ENCODE measurements at regions not wholly inside any gene's neighbourhood (a gene's known extent, or its start where the extent isn't known, plus 50 kb on each side); places are given as distances from the start of the nearest gene placed in this dataset.

DNA sequence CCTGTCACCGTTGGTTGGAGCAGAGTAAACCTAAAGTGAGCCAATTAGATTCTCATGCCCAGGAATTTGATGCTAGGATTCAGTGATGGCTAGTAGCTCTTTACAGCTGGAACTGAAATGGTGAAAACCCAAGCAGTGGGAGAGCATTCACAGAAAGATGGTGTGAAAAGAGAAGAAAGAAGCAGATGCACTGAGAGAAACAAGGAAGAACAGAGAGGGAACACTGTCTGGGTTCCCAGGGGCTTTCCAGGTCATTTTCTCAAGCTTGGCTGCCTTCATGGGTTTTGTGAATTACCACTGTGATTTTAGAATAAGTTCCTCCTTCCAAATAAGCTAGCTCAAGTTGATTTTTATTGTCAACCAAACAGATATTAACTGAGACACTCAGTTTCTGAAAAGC, 104.1 kb upstream of the AKIRIN2 start:
- Histone ChIP-seq H4K20me1 (ENCODE audit: insufficient read depth, low read depth, low read length) (no peaks in the 10 kb centered on the region), H3K9ac (ENCODE audit: low read length) (no peak overlapping the region), H2AFZ (ENCODE audit: low read length) (no peak overlapping the region), H3K4me2 (ENCODE audit: low read depth, low read length, poor library complexity, severe bottlenecking) (no peak overlapping the region), H3K4me3 (ENCODE audit: low read length) (no peak overlapping the region), H3K36me3 (ENCODE audit: insufficient read depth, low read length) (no peaks in the 10 kb centered on the region), H3K79me2 (ENCODE audit: low read length) (no peaks in the 10 kb centered on the region), H3K4me1 (ENCODE audit: low read length) (peaks cover 4% of the 10 kb centered on the region), H3K9me3 (ENCODE audit: low read length) (no peaks in the 10 kb centered on the region), H3K27me3 (ENCODE audit: low read length) (no peaks in the 10 kb centered on the region), H3K9me2 (replicated peaks; ENCODE audit: insufficient read depth, low read length) (no peaks in the 10 kb centered on the region), H3K27ac (ENCODE audit: low read length) (no peak overlapping the region)
- DNase-seq: no peak

DNA sequence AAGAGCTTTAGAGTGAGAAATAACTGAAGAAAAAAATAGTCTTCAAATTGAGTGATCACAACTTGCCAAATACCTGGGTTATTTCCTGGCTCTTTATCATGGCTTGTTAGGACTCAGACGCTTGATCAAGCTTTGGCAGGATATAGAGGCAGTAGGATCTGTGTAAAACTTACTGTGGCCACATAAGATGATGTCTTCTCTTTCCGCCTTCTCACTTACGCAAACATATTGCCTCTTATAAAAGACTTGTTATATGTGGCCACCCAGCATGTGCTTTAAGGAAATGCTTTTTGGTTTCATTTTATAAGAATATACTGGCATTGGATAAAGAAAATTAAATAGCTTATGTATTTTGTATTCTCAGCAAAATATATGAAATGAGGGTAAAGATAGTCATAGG, 101.8 kb upstream of the AKIRIN2 start:
- Histone ChIP-seq H3K27ac (ENCODE audit: low read length) (no peak overlapping the region), H3K36me3 (ENCODE audit: insufficient read depth, low read length) (no peaks in the 10 kb centered on the region), H3K9me2 (replicated peaks; ENCODE audit: insufficient read depth, low read length) (no peaks in the 10 kb centered on the region), H2AFZ (ENCODE audit: low read length) (no peak overlapping the region), H3K4me3 (ENCODE audit: low read length) (no peak overlapping the region), H4K20me1 (ENCODE audit: insufficient read depth, low read depth, low read length) (no peaks in the 10 kb centered on the region), H3K4me1 (ENCODE audit: low read length) (peaks cover 17% of the 10 kb centered on the region), H3K4me2 (ENCODE audit: low read depth, low read length, poor library complexity, severe bottlenecking) (no peak overlapping the region), H3K79me2 (ENCODE audit: low read length) (no peaks in the 10 kb centered on the region), H3K9me3 (ENCODE audit: low read length) (no peaks in the 10 kb centered on the region), H3K9ac (ENCODE audit: low read length) (no peak overlapping the region), H3K27me3 (ENCODE audit: low read length) (no peaks in the 10 kb centered on the region)
- no peak for DNase-seq

DNA sequence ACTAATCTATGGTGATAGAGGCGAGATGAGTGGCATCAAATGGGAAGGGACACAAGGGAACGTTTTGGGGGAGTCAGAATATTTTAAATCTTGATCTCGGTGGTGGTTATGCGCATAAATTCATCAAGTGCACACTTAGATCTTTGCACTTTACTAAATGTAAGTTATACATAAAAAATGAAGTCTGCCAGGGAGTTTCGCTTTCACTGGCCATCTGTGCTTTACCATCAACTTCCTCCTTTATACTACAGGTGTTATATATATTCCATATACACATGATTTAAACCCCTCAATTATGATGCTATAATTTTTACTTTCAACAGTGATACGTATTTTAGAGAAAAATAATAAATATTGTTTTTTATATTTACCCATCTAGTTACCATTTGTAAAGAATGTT, 97.6 kb upstream of the AKIRIN2 start:
- peak overlapping the region; percentile 56 for H3K4me2 ChIP-seq (ENCODE audit: low read depth, low read length, poor library complexity, severe bottlenecking)
- H3K4me1 ChIP-seq (ENCODE audit: low read length): peaks cover 29% of the 10 kb centered on the region
- 0 out of 2 replicates have a peak overlapping the region, but pooled peaks have one; percentile 31 for H3K27ac ChIP-seq (ENCODE audit: low read length)

DNA sequence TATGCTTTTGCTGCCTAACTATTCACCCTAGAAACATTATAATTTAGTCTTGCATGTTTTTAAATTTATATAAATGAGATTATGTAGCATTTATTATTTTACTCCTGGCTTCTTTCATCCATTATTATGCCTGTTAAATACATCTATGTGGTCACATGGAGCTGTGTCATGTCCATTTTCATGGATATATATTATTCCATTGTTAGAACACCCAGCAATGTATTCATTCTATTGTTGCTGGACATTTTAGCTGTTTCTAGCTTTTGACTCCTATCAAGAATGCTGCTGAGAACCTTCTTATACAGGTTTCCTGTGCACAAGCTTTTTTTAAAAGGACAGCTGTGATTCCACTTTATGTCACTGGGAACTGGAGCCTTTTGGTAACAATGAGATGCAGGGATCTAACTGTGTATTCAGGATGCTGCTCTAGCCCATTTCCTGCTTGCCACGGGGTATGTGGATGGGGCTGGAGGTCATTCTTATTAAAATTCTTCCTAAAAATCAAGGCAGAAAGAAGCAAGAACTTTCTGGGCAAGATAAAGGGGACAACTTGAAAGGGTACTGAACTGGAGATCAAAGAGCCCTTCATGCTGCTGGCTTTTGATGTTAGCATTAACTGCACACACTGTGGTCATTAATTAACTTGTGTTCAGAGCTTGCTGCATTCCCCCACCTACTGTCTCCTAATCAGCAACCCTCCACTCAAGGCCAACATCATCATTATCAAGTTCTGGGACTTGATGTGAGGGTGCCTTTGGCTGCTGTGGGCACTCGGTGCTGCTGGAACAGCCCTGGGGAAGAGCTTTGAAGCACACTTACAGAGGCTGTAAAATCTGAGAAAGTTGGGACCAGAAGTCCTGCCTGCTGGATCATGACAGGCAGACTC, 96.6 kb upstream of the AKIRIN2 start:
- Histone ChIP-seq H3K4me2 (ENCODE audit: low read depth, low read length, poor library complexity, severe bottlenecking) (peak overlapping the region; percentile 56), H3K4me1 (ENCODE audit: low read length) (peaks cover 29% of the 10 kb centered on the region), H3K27me3 (ENCODE audit: low read length) (no peaks in the 10 kb centered on the region), H3K9me3 (ENCODE audit: low read length) (no peaks in the 10 kb centered on the region), H3K79me2 (ENCODE audit: low read length) (no peaks in the 10 kb centered on the region), H3K27ac (ENCODE audit: low read length) (no peak overlapping the region), H3K4me3 (ENCODE audit: low read length) (no peak overlapping the region), H2AFZ (ENCODE audit: low read length) (peak overlapping the region; percentile 5; the same call in 1 of the 2 replicates), H3K9ac (ENCODE audit: low read length) (no peak overlapping the region), H4K20me1 (ENCODE audit: insufficient read depth, low read depth, low read length) (no peaks in the 10 kb centered on the region), H3K36me3 (ENCODE audit: insufficient read depth, low read length) (no peaks in the 10 kb centered on the region), H3K9me2 (replicated peaks; ENCODE audit: insufficient read depth, low read length) (no peaks in the 10 kb centered on the region)
- DNase-seq: no peak

More for the DNA sequence above, 97.6 kb upstream of the AKIRIN2 start:
- no peaks in the 10 kb centered on the region for H3K9me3 ChIP-seq (ENCODE audit: low read length)
- H4K20me1 ChIP-seq (ENCODE audit: insufficient read depth, low read depth, low read length): no peaks in the 10 kb centered on the region
- H2AFZ ChIP-seq (ENCODE audit: low read length): no peak overlapping the region
- DNase-seq: peak; percentile 56
- H3K4me3 ChIP-seq (ENCODE audit: low read length): peak overlapping the region; percentile 41
- no peak overlapping the region for H3K9ac ChIP-seq (ENCODE audit: low read length)
- H3K79me2 ChIP-seq (ENCODE audit: low read length): no peaks in the 10 kb centered on the region
- no peaks in the 10 kb centered on the region for H3K9me2 ChIP-seq (replicated peaks; ENCODE audit: insufficient read depth, low read length)
- H3K27me3 ChIP-seq (ENCODE audit: low read length): no peaks in the 10 kb centered on the region
- H3K36me3 ChIP-seq (ENCODE audit: insufficient read depth, low read length): no peaks in the 10 kb centered on the region

DNA sequence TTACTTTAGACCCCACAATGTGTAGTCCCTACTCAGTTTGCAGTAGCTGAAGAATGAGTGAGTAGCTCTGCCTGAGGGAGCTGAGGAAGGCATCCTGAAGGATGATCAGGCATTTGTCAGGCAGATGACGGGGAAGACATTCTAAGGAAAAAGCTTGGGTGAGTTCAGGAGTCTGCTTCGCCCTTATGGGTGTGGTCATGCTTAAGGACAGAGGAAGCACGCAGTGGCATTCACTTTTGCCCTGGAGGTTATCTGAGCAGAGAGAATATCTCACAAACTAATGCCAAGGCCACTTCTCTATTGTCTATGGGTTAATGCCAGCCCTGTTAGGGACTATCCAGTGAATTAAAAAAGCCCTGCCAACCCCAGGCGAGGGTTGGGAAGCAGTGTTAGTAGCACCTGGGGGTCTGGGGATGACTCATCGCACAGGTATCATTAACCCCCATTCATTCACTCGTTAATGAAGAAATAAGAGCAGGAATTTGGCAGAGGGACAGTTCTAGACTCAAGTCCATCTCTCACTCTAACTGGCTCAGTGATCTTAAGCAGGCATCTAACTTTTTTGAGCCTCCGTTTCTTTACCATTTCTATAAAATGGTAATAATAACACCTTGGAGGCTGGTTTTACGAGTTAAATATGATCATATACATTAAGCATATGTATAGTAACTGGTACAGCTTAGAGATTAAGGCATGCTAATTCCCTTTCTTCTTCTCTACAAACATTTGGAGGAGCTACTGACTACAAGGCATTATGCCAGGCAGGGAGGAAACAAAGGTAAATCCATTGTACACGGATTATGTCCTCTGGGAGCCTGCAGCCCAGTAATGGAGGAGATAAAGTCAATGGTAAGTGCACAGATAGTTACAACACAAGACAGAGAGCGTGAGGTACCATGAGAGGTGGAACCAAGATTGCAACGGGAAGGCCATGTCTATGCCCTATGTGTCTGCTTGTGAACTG, 93.2 kb upstream of the AKIRIN2 start:
- Histone ChIP-seq H2AFZ (ENCODE audit: low read length) (no peak overlapping the region), H3K4me3 (ENCODE audit: low read length) (no peak overlapping the region), H4K20me1 (ENCODE audit: insufficient read depth, low read depth, low read length) (no peaks in the 10 kb centered on the region), H3K9me2 (replicated peaks; ENCODE audit: insufficient read depth, low read length) (no peaks in the 10 kb centered on the region), H3K27me3 (ENCODE audit: low read length) (no peaks in the 10 kb centered on the region), H3K27ac (ENCODE audit: low read length) (no peak overlapping the region), H3K9me3 (ENCODE audit: low read length) (no peaks in the 10 kb centered on the region), H3K4me2 (ENCODE audit: low read depth, low read length, poor library complexity, severe bottlenecking) (no peak overlapping the region), H3K36me3 (ENCODE audit: insufficient read depth, low read length) (no peaks in the 10 kb centered on the region), H3K9ac (ENCODE audit: low read length) (no peak overlapping the region), H3K4me1 (ENCODE audit: low read length) (peaks cover 25% of the 10 kb centered on the region), H3K79me2 (ENCODE audit: low read length) (no peaks in the 10 kb centered on the region)
- DNase-seq: no peak

DNA sequence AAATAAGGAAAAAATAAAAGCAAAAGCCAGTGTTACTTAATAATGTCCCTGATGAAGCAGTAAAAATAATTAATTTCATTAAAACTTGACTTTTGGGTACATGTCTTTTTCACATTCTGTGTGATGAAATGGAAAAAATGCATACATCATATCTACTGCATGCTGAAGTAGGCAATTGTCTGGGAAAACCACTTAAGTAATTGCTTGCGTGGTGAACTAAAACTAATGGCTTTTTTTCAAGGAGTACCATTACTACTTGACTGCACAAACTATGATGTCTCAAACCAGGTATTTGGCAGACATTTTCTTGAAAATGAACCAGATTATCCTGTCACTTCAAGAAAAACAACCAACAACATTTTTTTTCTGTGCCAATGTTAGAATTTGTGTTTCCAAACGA, 91.3 kb upstream of the AKIRIN2 start:
- no peak overlapping the region for H2AFZ ChIP-seq (ENCODE audit: low read length)
- H3K36me3 ChIP-seq (ENCODE audit: insufficient read depth, low read length): no peaks in the 10 kb centered on the region
- H3K4me1 ChIP-seq (ENCODE audit: low read length): peaks cover 12% of the 10 kb centered on the region
- H3K9me2 ChIP-seq (replicated peaks; ENCODE audit: insufficient read depth, low read length): no peaks in the 10 kb centered on the region
- no peaks in the 10 kb centered on the region for H3K9me3 ChIP-seq (ENCODE audit: low read length)
- H3K4me3 ChIP-seq (ENCODE audit: low read length): no peak overlapping the region
- H3K9ac ChIP-seq (ENCODE audit: low read length): no peak overlapping the region
- no peak overlapping the region for H3K27ac ChIP-seq (ENCODE audit: low read length)
- DNase-seq: no peak
- H3K79me2 ChIP-seq (ENCODE audit: low read length): no peaks in the 10 kb centered on the region
- no peaks in the 10 kb centered on the region for H3K27me3 ChIP-seq (ENCODE audit: low read length)
- H4K20me1 ChIP-seq (ENCODE audit: insufficient read depth, low read depth, low read length): no peaks in the 10 kb centered on the region
- no peak overlapping the region for H3K4me2 ChIP-seq (ENCODE audit: low read depth, low read length, poor library complexity, severe bottlenecking)

DNA sequence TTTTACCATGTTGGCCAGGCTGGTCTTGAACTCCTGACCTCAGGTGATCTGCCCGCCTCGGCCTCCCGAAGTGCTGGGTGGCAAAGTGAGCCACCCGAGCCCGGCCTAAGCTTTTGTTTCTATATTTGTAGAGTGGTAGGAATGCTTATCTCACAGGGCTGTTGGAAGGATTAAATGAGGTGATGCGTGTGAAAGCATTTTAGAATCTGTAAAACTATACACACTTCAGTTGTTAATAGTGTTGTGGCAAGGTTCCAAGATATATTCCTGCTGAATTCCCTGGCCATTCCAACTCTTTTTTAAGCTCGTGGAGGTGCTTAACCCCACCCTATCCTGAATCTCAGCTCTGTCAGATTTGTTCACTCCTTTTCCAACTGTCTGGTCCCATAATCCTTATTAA, 89.9 kb upstream of the AKIRIN2 start:
- no peaks in the 10 kb centered on the region for H3K9me3 ChIP-seq (ENCODE audit: low read length)
- H3K4me3 ChIP-seq (ENCODE audit: low read length): no peak overlapping the region
- no peak overlapping the region for H3K4me2 ChIP-seq (ENCODE audit: low read depth, low read length, poor library complexity, severe bottlenecking)
- no peak overlapping the region for H3K27ac ChIP-seq (ENCODE audit: low read length)
- no peaks in the 10 kb centered on the region for H4K20me1 ChIP-seq (ENCODE audit: insufficient read depth, low read depth, low read length)
- no peaks in the 10 kb centered on the region for H3K27me3 ChIP-seq (ENCODE audit: low read length)
- H3K9ac ChIP-seq (ENCODE audit: low read length): no peak overlapping the region
- peaks cover 10% of the 10 kb centered on the region for H3K4me1 ChIP-seq (ENCODE audit: low read length)
- H2AFZ ChIP-seq (ENCODE audit: low read length): no peak overlapping the region
- DNase-seq: no peak
- H3K36me3 ChIP-seq (ENCODE audit: insufficient read depth, low read length): no peaks in the 10 kb centered on the region
- no peaks in the 10 kb centered on the region for H3K79me2 ChIP-seq (ENCODE audit: low read length)
- no peaks in the 10 kb centered on the region for H3K9me2 ChIP-seq (replicated peaks; ENCODE audit: insufficient read depth, low read length)

DNA sequence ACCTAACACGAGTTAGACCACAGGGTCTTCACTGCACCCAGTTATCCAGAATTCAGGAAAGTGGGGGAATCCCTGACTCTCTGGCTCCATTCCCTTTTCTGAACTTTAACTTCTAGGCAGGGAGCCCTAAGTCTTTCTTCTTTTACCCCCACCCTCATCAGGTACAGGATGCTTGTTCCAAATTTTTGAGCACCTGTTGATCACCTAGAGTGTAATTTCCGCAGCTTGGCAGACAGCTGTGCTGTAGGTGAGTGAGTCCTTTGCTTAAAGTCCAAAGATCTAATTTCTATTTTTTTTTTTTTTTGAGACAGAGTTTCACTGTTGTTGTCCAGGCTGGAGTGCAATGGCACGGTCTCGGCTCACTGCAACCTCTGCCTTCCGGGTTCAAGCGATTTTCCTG, 89.5 kb upstream of the AKIRIN2 start:
- Histone ChIP-seq H3K9me2 (replicated peaks; ENCODE audit: insufficient read depth, low read length) (no peaks in the 10 kb centered on the region), H3K4me1 (ENCODE audit: low read length) (peaks cover 5% of the 10 kb centered on the region), H3K4me2 (ENCODE audit: low read depth, low read length, poor library complexity, severe bottlenecking) (no peak overlapping the region), H3K4me3 (ENCODE audit: low read length) (no peak overlapping the region), H4K20me1 (ENCODE audit: insufficient read depth, low read depth, low read length) (no peaks in the 10 kb centered on the region), H3K27me3 (ENCODE audit: low read length) (no peaks in the 10 kb centered on the region), H3K9ac (ENCODE audit: low read length) (no peak overlapping the region), H3K27ac (ENCODE audit: low read length) (no peak overlapping the region), H3K36me3 (ENCODE audit: insufficient read depth, low read length) (no peaks in the 10 kb centered on the region), H3K79me2 (ENCODE audit: low read length) (no peaks in the 10 kb centered on the region), H2AFZ (ENCODE audit: low read length) (no peak overlapping the region), H3K9me3 (ENCODE audit: low read length) (no peaks in the 10 kb centered on the region)
- no peak for DNase-seq
